ENCODE measurements at regions not wholly inside any gene's neighbourhood (a gene's known extent, or its start where the extent isn't known, plus 50 kb on each side); places are given as distances from the start of the nearest gene placed in this dataset.

- 71% methylated on average over 10 of the region's 10 CpGs for WGBS
- no peaks in the 10 kb centered on the region for H3K27me3 ChIP-seq (ENCODE audit: control insufficient read depth in 4 of 4, insufficient read depth in 4 of 4, low read length in 3 of 4)
- TF ChIP-seq RAD21 (IDR thresholded peaks at IDR 0.05), result no peak
- no peak for TF ChIP-seq NR2F2 (IDR thresholded peaks at IDR 0.05)
- no peak for TF ChIP-seq TAF1 (conservative IDR thresholded peaks at IDR 0.05)
- no peak for TF ChIP-seq FOXA2 (IDR thresholded peaks at IDR 0.05)
- no peak for TF ChIP-seq GABPA (IDR thresholded peaks at IDR 0.05 in 1 of 2, conservative IDR thresholded peaks at IDR 0.05 in 1 of 2)
- TF ChIP-seq FOXA1 (IDR thresholded peaks at IDR 0.05), result no peak
- TF ChIP-seq CTCF (IDR thresholded peaks at IDR 0.05; ENCODE audit: low read depth, low read length, missing input control), result no peak
- TF ChIP-seq, protein P1, sequence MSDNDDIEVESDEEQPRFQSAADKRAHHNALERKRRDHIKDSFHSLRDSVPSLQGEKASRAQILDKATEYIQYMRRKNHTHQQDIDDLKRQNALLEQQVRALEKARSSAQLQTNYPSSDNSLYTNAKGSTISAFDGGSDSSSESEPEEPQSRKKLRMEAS (IDR thresholded peaks at IDR 0.05), result no peak
- no peak for TF ChIP-seq ATF3 (IDR thresholded peaks at IDR 0.05)
- TF ChIP-seq SP1 (IDR thresholded peaks at IDR 0.05), result no peak
- TF ChIP-seq HNF4G (IDR thresholded peaks at IDR 0.05), result no peak
- TF ChIP-seq REST (IDR thresholded peaks at IDR 0.05), result no peak
- TF ChIP-seq HNF4A (conservative IDR thresholded peaks at IDR 0.05), result no peak
- no peak for TF ChIP-seq EGR1 (IDR thresholded peaks at IDR 0.05; ENCODE audit: low read depth in 2 of 2)
- TF ChIP-seq, protein P2, sequence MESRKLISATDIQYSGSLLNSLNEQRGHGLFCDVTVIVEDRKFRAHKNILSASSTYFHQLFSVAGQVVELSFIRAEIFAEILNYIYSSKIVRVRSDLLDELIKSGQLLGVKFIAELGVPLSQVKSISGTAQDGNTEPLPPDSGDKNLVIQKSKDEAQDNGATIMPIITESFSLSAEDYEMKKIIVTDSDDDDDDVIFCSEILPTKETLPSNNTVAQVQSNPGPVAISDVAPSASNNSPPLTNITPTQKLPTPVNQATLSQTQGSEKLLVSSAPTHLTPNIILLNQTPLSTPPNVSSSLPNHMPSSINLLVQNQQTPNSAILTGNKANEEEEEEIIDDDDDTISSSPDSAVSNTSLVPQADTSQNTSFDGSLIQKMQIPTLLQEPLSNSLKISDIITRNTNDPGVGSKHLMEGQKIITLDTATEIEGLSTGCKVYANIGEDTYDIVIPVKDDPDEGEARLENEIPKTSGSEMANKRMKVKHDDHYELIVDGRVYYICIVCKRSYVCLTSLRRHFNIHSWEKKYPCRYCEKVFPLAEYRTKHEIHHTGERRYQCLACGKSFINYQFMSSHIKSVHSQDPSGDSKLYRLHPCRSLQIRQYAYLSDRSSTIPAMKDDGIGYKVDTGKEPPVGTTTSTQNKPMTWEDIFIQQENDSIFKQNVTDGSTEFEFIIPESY (IDR thresholded peaks at IDR 0.05), result no peak
- no peak for TF ChIP-seq RXRA (IDR thresholded peaks at IDR 0.05)
- peaks cover 0 to 1% (median 0%) of the 10 kb centered on the region in 4 donors for H3K9me3 ChIP-seq (ENCODE audit: control insufficient read depth in 4 of 4, low read length in 3 of 4)
- H3K9ac ChIP-seq (ENCODE audit: low read depth in 1 of 2, low read length in 2 of 2), result no peak overlapping the region
- no peak for DNase-seq (ENCODE audit: low spot score)
- no peaks in the 10 kb centered on the region for H3K36me3 ChIP-seq (ENCODE audit: control insufficient read depth in 4 of 4, insufficient read depth in 3 of 4, low read depth in 1 of 4, low read length in 3 of 4)
- no peak overlapping the region for H3K27ac ChIP-seq (ENCODE audit: low read depth in 1 of 2, low read length in 2 of 2)
- no peak overlapping the region for H3K4me3 ChIP-seq (ENCODE audit: low read depth in 1 of 3, low read length in 3 of 3)
- no peaks in the 10 kb centered on the region for H3K4me1 ChIP-seq (ENCODE audit: control insufficient read depth in 4 of 4, insufficient read depth in 4 of 4, low read length in 3 of 4)
Observed at GRCh38 chr9:111148052-111149017, 110.1 kb upstream of the LPAR1 start.

Data from liver (tissue), 8 donors.